H1 (cell line): ENCODE measurements at regions not wholly inside any gene's neighbourhood (a gene's known extent, or its start where the extent isn't known, plus 50 kb on each side); places are given as distances from the start of the nearest gene placed in this dataset.

Experiments
- CTCF ChIA-PET: fragments of 300-600 bp; sonication (Branson Sonifier 250); formaldehyde crosslinking; loops from one replicate; lab custom pipeline; 2021; ENCODE audit not compliant: partially characterized antibody; lab: Charles Lee
- POLR2A ChIA-PET: fragments of 300-600 bp; sonication (Branson Sonifier 250); formaldehyde crosslinking; loops from one replicate; lab custom pipeline; 2021; ENCODE audit warnings: inconsistent platforms; ENCODE audit not compliant: partially characterized antibody; lab: Charles Lee
- DNase-seq, 2 experiments: peaks; one replicate each; pipeline versions ENCODE4 v3.0.0 to v3.0.0-alpha.2; 2010 to 2022; ENCODE audit warnings: low spot score in 2 of 2, low read depth in 1 of 2, mixed read lengths in 1 of 2
- FAIRE-seq: peaks from 2 replicates; lab custom pipeline; 2011; peaks lifted over from hg19 to GRCh38; lab: Jason Lieb, UNC
- H2AFZ ChIP-seq: 2 replicates; pipeline ENCODE4 v1.8.1; 2012; ENCODE audit warnings: low read length, inconsistent platforms
- H2AK5ac ChIP-seq: 2 replicates; pipeline ENCODE4 v1.6.1; 2013; ENCODE audit warnings: low read depth, low read length
- H2BK120ac ChIP-seq: replicated peaks from 2 replicates; pipeline ENCODE3; 2013; ENCODE audit warnings: low read depth, low read length, inconsistent platforms
- H2BK12ac ChIP-seq: 2 replicates; pipeline ENCODE4 v1.6.1; 2013; ENCODE audit warnings: low read depth, low read length
- H2BK15ac ChIP-seq: 2 replicates; pipeline ENCODE4 v1.6.1; 2013; ENCODE audit warnings: low read length
- H2BK20ac ChIP-seq: 2 replicates; pipeline ENCODE4 v1.6.1; 2013; ENCODE audit warnings: low read length
- H2BK5ac ChIP-seq: 2 replicates; pipeline ENCODE4 v1.6.1; 2013; ENCODE audit warnings: low read depth, low read length
- H3K14ac ChIP-seq: 2 replicates; pipeline ENCODE4 v1.6.1; 2013; ENCODE audit warnings: inconsistent platforms; ENCODE audit not compliant: insufficient read length
- H3K18ac ChIP-seq: 2 replicates; pipeline ENCODE4 v1.6.1; 2013; ENCODE audit warnings: low read length; ENCODE audit errors: extremely low read depth
- H3K23ac ChIP-seq: 2 replicates; pipeline ENCODE4 v1.6.1; 2013; ENCODE audit warnings: inconsistent platforms; ENCODE audit not compliant: insufficient read length
- H3K23me2 ChIP-seq: 2 replicates; pipeline ENCODE4 v1.6.1; 2013; ENCODE audit warnings: low read depth, low read length
- H3K27ac ChIP-seq: 2 replicates; pipeline ENCODE4 v1.6.1; 2011; ENCODE audit warnings: low read depth, low read length, inconsistent platforms
- H3K27me3 ChIP-seq, 4 experiments: replicated peaks in 1 of 4; 1 replicate in 1 of 4; 2 replicates in 3 of 4; pipeline versions ENCODE4 v1.6.1 to v1.8.1; 2011 to 2013; ENCODE audit warnings: low read length in 3 of 4, mild to moderate bottlenecking in 3 of 4, inconsistent platforms in 2 of 4, mixed read lengths in 2 of 4, moderate library complexity in 1 of 4; ENCODE audit not compliant: control insufficient read depth in 3 of 4, insufficient read depth in 3 of 4; ENCODE audit errors: extremely low read depth in 1 of 4
- H3K36me3 ChIP-seq, 4 experiments: 2 replicates each; pipeline versions ENCODE4 v1.6.1 to v1.8.1; 2011 to 2013; ENCODE audit warnings: mild to moderate bottlenecking in 4 of 4, low read length in 3 of 4, moderate library complexity in 2 of 4, control low read depth in 1 of 4, inconsistent platforms in 1 of 4; ENCODE audit not compliant: insufficient read depth in 4 of 4, control insufficient read depth in 2 of 4
- H3K4ac ChIP-seq: replicated peaks from 2 replicates; pipeline ENCODE3; 2013; ENCODE audit warnings: low read length, low read depth, mixed read lengths, inconsistent platforms; ENCODE audit not compliant: insufficient read length
- H3K4me1 ChIP-seq, 4 experiments: replicated peaks in 1 of 4; 1 replicate in 1 of 4; 2 replicates in 3 of 4; pipeline versions ENCODE4 v1.6.1 to v1.8.1; 2011 to 2013; ENCODE audit warnings: low read length in 3 of 4, inconsistent platforms in 2 of 4, mixed read lengths in 1 of 4; ENCODE audit not compliant: insufficient read depth in 4 of 4, control insufficient read depth in 3 of 4
- H3K4me2 ChIP-seq, 2 experiments: 2 replicates each; pipeline versions ENCODE4 v1.6.1 to v1.8.1; 2011 to 2013; ENCODE audit warnings: low read depth in 2 of 2, low read length in 2 of 2, control low read depth in 1 of 2, inconsistent platforms in 1 of 2, mild to moderate bottlenecking in 1 of 2; ENCODE audit not compliant: insufficient read depth in 1 of 2
- H3K4me3 ChIP-seq, 4 experiments: fragments of 200-600, 300-600 bp in 1 of 4; sonication (generic), shearing (Covaris generic), sonication (Bioruptor Twin) in 1 of 4; 2 replicates each; pipeline versions ENCODE4 v1.5.1 to v1.8.1; 2011 to 2016; ENCODE audit warnings: low read length in 4 of 4, low read depth in 3 of 4, control low read depth in 2 of 4, inconsistent platforms in 2 of 4, mild to moderate bottlenecking in 2 of 4, mixed read lengths in 1 of 4, moderate library complexity in 1 of 4; ENCODE audit not compliant: insufficient read depth in 2 of 4; ENCODE audit errors: extremely low read depth in 1 of 4
- H3K56ac ChIP-seq: replicated peaks from 2 replicates; pipeline ENCODE3; 2013; ENCODE audit warnings: low read depth, mild to moderate bottlenecking, mixed read lengths, low read length, inconsistent platforms; ENCODE audit not compliant: insufficient read length
- H3K79me1 ChIP-seq: 2 replicates; pipeline ENCODE4 v1.6.1; 2013; ENCODE audit warnings: low read depth, low read length, control low read depth
- H3K79me2 ChIP-seq, 2 experiments: 2 replicates each; pipeline versions ENCODE4 v1.6.1 to v1.8.1; 2012 to 2013; ENCODE audit warnings: low read length in 2 of 2, mild to moderate bottlenecking in 2 of 2, inconsistent platforms in 1 of 2; ENCODE audit not compliant: insufficient read depth in 2 of 2, control insufficient read depth in 1 of 2
- H3K9ac ChIP-seq, 4 experiments: replicated peaks in 1 of 4; 1 replicate in 1 of 4; 2 replicates in 3 of 4; pipeline versions ENCODE4 v1.6.1 to v1.8.1; 2011 to 2013; ENCODE audit warnings: low read depth in 3 of 4, low read length in 3 of 4, control low read depth in 2 of 4, mild to moderate bottlenecking in 2 of 4, moderate library complexity in 2 of 4, inconsistent platforms in 1 of 4; ENCODE audit errors: extremely low read depth in 1 of 4
- H3K9me3 ChIP-seq, 2 experiments: 2 replicates each; pipeline versions ENCODE4 v1.6.1 to v1.8.1; 2012 to 2013; ENCODE audit warnings: mild to moderate bottlenecking in 2 of 2, moderate library complexity in 2 of 2, control low read depth in 1 of 2, inconsistent platforms in 1 of 2, low read depth in 1 of 2, low read length in 1 of 2, mixed read lengths in 1 of 2; ENCODE audit not compliant: insufficient read depth in 2 of 2
- H4K20me1 ChIP-seq, 2 experiments: replicated peaks in 1 of 2; 2 replicates each; pipeline versions ENCODE3 to v1.8.1; 2011 to 2013; ENCODE audit warnings: inconsistent platforms in 2 of 2, low read length in 2 of 2, mild to moderate bottlenecking in 1 of 2; ENCODE audit not compliant: insufficient read depth in 2 of 2, control insufficient read depth in 1 of 2
- H4K5ac ChIP-seq: 2 replicates; pipeline ENCODE4 v1.6.1; 2013; ENCODE audit warnings: low read length, low read depth, mixed read lengths, inconsistent platforms; ENCODE audit not compliant: insufficient read length
- H4K8ac ChIP-seq: 2 replicates; pipeline ENCODE4 v1.8.0; 2013; ENCODE audit warnings: mild to moderate bottlenecking, moderate library complexity, low read length, inconsistent platforms; ENCODE audit not compliant: insufficient read depth; ENCODE audit errors: extremely low read depth
- H4K91ac ChIP-seq: replicated peaks from 2 replicates; pipeline ENCODE3; 2013; ENCODE audit warnings: low read length, mixed read lengths, inconsistent platforms; ENCODE audit not compliant: insufficient read length
- GTF2F1 ChIP-seq: IDR thresholded peaks from 2 replicates; pipeline ENCODE4 v1.6.1; 2012; ENCODE audit warnings: low read depth, low read length, improper control_type of control experiment, borderline replicate concordance
- NRF1 ChIP-seq: IDR thresholded peaks from 2 replicates; pipeline ENCODE4 v1.6.1; 2011; ENCODE audit warnings: mild to moderate bottlenecking, low read depth, low read length, improper control_type of control experiment
- RAD21 ChIP-seq, 2 experiments: IDR thresholded peaks in 1 of 2; conservative IDR thresholded peaks in 1 of 2; 2 replicates each; pipeline ENCODE4 v1.6.1; 2011; ENCODE audit warnings: low read depth in 2 of 2, low read length in 2 of 2, improper control_type of control experiment in 1 of 2, inconsistent platforms in 1 of 2, mild to moderate bottlenecking in 1 of 2, moderate library complexity in 1 of 2
- WGBS, 2 experiments: shearing (Covaris generic) in 1 of 2; methylation state at CpG; one replicate each; pipeline versions ENCODE4 v1.1.6 to v1.1.7; 2013 to 2015; ENCODE audit warnings: low lambda C conversion rate in 2 of 2, mixed read lengths in 2 of 2, inconsistent platforms in 1 of 2, low coverage in 1 of 2, missing lambda C conversion rate in 1 of 2; ENCODE audit not compliant: insufficient replicate concordance in 2 of 2, insufficient coverage in 1 of 2, insufficient read length in 1 of 2; ENCODE audit errors: extremely low coverage in 1 of 2, missing lambda C conversion rate in 1 of 2; 5-methylcytosine and 5-hydroxymethylcytosine counted together
- TF ChIP-seq, protein P1 (sequence below), 3 experiments: IDR thresholded peaks; 1 replicate in 2 of 3; 2 replicates in 1 of 3; pipeline versions ENCODE4 v1.5.1 to v1.6.1; 2011; ENCODE audit warnings: low read length in 3 of 3, mild to moderate bottlenecking in 3 of 3, inconsistent platforms in 2 of 3, low read depth in 1 of 3, moderate library complexity in 1 of 3; ENCODE audit not compliant: insufficient read depth in 1 of 3; ENCODE audit errors: control extremely low read depth in 1 of 3

DNA sequence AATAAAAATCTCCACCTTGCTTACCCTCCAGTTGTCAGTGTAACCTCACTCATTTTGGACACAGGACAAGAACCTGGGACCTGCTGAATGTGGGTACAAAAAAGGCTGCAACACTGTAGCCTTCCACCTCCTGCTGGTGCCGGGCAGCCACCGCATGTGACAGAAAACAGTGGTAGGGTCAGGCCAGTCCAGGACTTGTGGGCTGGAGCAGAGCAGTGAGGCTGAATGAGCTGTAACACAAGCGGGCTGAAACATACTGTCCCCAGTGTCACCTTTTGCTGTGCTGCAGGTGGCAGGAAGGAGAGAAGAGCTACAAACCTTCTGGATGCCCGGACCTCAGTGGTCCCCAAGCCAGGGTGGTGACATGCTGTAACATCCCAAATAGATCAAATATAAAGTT is 465.4 kb upstream of the FOXG1 start:
- no peak overlapping the region for H3K4ac ChIP-seq
- no peak overlapping the region for H2BK5ac ChIP-seq
- no peaks in the 10 kb centered on the region for H4K20me1 ChIP-seq
- H2AFZ ChIP-seq, result no peak overlapping the region
- H3K27me3 ChIP-seq, result no peaks in the 10 kb centered on the region
- H3K9ac ChIP-seq, result no peak overlapping the region
- ChIA-PET CTCF (interaction anchor here (0.6 to 1.2 kb wide), 3 partner anchors 9 to 55 kb away, joined by 3 to 4 read pairs (median 3); no protein-coding TSS in a partner anchor), POLR2A (no interaction called here)
- H3K4me1 ChIP-seq, result no peaks in the 10 kb centered on the region; a peak in 1 of 7 replicates
- no peak overlapping the region for H3K4me3 ChIP-seq
- DNase-seq (no peak), FAIRE-seq (no peak)
- H2BK15ac ChIP-seq, result no peak overlapping the region
- no peak for TF ChIP-seq GTF2F1
- no peak for TF ChIP-seq NRF1
- TF ChIP-seq, protein P1, sequence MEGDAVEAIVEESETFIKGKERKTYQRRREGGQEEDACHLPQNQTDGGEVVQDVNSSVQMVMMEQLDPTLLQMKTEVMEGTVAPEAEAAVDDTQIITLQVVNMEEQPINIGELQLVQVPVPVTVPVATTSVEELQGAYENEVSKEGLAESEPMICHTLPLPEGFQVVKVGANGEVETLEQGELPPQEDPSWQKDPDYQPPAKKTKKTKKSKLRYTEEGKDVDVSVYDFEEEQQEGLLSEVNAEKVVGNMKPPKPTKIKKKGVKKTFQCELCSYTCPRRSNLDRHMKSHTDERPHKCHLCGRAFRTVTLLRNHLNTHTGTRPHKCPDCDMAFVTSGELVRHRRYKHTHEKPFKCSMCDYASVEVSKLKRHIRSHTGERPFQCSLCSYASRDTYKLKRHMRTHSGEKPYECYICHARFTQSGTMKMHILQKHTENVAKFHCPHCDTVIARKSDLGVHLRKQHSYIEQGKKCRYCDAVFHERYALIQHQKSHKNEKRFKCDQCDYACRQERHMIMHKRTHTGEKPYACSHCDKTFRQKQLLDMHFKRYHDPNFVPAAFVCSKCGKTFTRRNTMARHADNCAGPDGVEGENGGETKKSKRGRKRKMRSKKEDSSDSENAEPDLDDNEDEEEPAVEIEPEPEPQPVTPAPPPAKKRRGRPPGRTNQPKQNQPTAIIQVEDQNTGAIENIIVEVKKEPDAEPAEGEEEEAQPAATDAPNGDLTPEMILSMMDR (IDR thresholded peaks at IDR 0.05; ENCODE audit: control extremely low read depth in 1 of 3, insufficient read depth in 1 of 3, low read depth in 1 of 3, low read length in 3 of 3), result peak in 1 of 3 experiments; percentile 17; a peak in 1 of 4 replicates
- peak in 1 of 2 experiments; percentile 25; a peak in 1 of 4 replicates for TF ChIP-seq RAD21 (IDR thresholded peaks at IDR 0.05 in 1 of 2, conservative IDR thresholded peaks at IDR 0.05 in 1 of 2; ENCODE audit: low read depth in 2 of 2, low read length in 2 of 2)
- no peak overlapping the region for H2BK20ac ChIP-seq
- H3K23me2 ChIP-seq, result no peaks in the 10 kb centered on the region
- H2BK12ac ChIP-seq, result no peak overlapping the region
- H3K27ac ChIP-seq, result no peak overlapping the region
- no peak overlapping the region for H2BK120ac ChIP-seq
- H3K18ac ChIP-seq, result no peak overlapping the region
- no peak overlapping the region for H3K56ac ChIP-seq
- H3K14ac ChIP-seq, result no peak overlapping the region
- H3K23ac ChIP-seq, result no peak overlapping the region
- WGBS, 2 experiments, result 100% methylated on average over 4 of the region's 4 CpGs; no CpG with 5 or more reads in 1 of the 2 experiments
- no peaks in the 10 kb centered on the region for H3K79me2 ChIP-seq
- no peak overlapping the region for H4K5ac ChIP-seq
- peak overlapping the region; percentile 85 for H4K8ac ChIP-seq
- H3K9me3 ChIP-seq, result 0 out of 4 replicates have a peak, but pooled peaks cover 0 to 4% of the 10 kb centered on the region in 2 experiments
- H3K4me2 ChIP-seq, result no peak overlapping the region
- no peak overlapping the region for H4K91ac ChIP-seq
- no peaks in the 10 kb centered on the region for H3K36me3 ChIP-seq
- H3K79me1 ChIP-seq, result no peaks in the 10 kb centered on the region
- H2AK5ac ChIP-seq, result no peak overlapping the region
